Heart left ventricle (tissue), 16 donors: ENCODE measurements at regions not wholly inside any gene's neighbourhood (a gene's known extent, or its start where the extent isn't known, plus 50 kb on each side); places are given as distances from the start of the nearest gene placed in this dataset.
"Not testable (repeated sequence)": the region's sequence is repeated elsewhere in the genome, so short reads cannot be mapped to it uniquely, and the experiment has no call there.

Experiments used
- ATAC-seq, 4 donors: fragments of 200-7000 bp; cut with Tn5 transposase; one replicate each; pipeline ENCODE4 v1.9.1; 2020 to 2022; ENCODE audit warnings: moderate library complexity in 4 of 4, mild to moderate bottlenecking in 3 of 4, moderate number of reproducible peaks in 1 of 4
- DNase-seq, 5 donors: peaks; one replicate each; pipeline ENCODE4 v3.0.0-alpha.2; 2020
- H3K27ac ChIP-seq, 12 donors: fragments of 200-600 bp; sonication (generic) in 4 of 12; one replicate each; pipeline versions ENCODE4 v1.5.0 to v1.8.0; 2016 to 2022; ENCODE audit warnings: mild to moderate bottlenecking in 2 of 12
- H3K27me3 ChIP-seq, 9 donors: fragments of 200-600 bp; sonication (generic) in 2 of 9; one replicate each; pipeline versions ENCODE4 v1.5.1 to v1.8.0; 2016 to 2022; ENCODE audit warnings: mild to moderate bottlenecking in 3 of 9
- H3K36me3 ChIP-seq, 9 donors: fragments of 200-600 bp; sonication (generic) in 2 of 9; one replicate each; pipeline versions ENCODE4 v1.5.0 to v1.8.0; 2018 to 2022; ENCODE audit warnings: mild to moderate bottlenecking in 2 of 9
- H3K4me1 ChIP-seq, 12 donors: fragments of 200-600 bp; sonication (generic) in 4 of 12; one replicate each; pipeline versions ENCODE4 v1.5.0 to v1.8.0; 2016 to 2022; ENCODE audit warnings: mild to moderate bottlenecking in 3 of 12
- H3K4me3 ChIP-seq, 12 donors: fragments of 200-600 bp; sonication (generic) in 4 of 12; one replicate each; pipeline versions ENCODE4 v1.5.0 to v1.8.0; 2017 to 2022; ENCODE audit warnings: mild to moderate bottlenecking in 9 of 12, moderate library complexity in 4 of 12
- H3K9me3 ChIP-seq, 12 donors: fragments of 200-600 bp; sonication (generic) in 4 of 12; one replicate each; pipeline versions ENCODE4 v1.5.0 to v1.8.0; 2016 to 2022; ENCODE audit warnings: mild to moderate bottlenecking in 1 of 12
- CTCF ChIP-seq, 12 donors: fragments of 200-600 bp; sonication (generic) in 4 of 12; IDR thresholded peaks; one replicate each; pipeline versions ENCODE4 v1.5.0 to v1.8.0; 2018 to 2022; ENCODE audit warnings: antibody characterized with exemption in 12 of 12, mild to moderate bottlenecking in 5 of 12
- POLR2A ChIP-seq, 2 donors: fragments of 450-650 bp; IDR thresholded peaks; one replicate each; pipeline ENCODE4 v1.6.1; 2017; ENCODE audit warnings: antibody characterized with exemption in 2 of 2, mild to moderate bottlenecking in 2 of 2, moderate library complexity in 2 of 2
- WGBS, 4 donors: extraction: QIAGEN DNeasy Blood & Tissue Kit in 2 of 4; methylation state at CpG; one replicate each; pipeline versions ENCODE4 v1.1.5 to v1.1.7; 2013 to 2018; 5-methylcytosine and 5-hydroxymethylcytosine counted together
- intact Hi-C, 10 donors: fragments of 100-400 bp; cut with DNase I; formaldehyde crosslinking; loops; one replicate each; pipeline versions ENCODE4 v1.11.1 to v1.14.2; 2022
- donor health status: ischemic (EF 13 %, LVEDD 7.1; RV severe dilation, severe dysfunction).
- donor health status: healthy with polysubstance abuse.
- donor health status: DM: no; HTN: yes; CAD: no.
- donor health status: DM: no; HTN: no; CAD: no.
- donor health status: ischemic (EF 25% LVEDD 6.9; RV normal size, moderate dysfunction).
- donor health status: ischemic (EF 25% LVEDD 5.7; RV mildly dilated, moderate dysfunction).
- donor health status: healthy.
- donor health status: DM: yes; HTN: yes; CAD: no.
- donor health status: ischemic (EF 35%, LVEDD 5.7; RV mildly dilated, moderate dysfunction).
- donor health status: nonischemic (EF 11% LVEDD 7.7; RV severe dilation, severe dysfunction).
- donor health status: DM: yes; HTN: yes; CAD: no.
- donor health status: PGD.
- donor health status: ischemic (EF 29% LVEDD 5.4; RV normal size, mild dysfunction).
- donor health status: nonischemic (EF 23%, LVEDD 6.1; RV moderate dilation, normal function).

GRCh38 chr3:101913168-101913567, 63.9 kb downstream of the NFKBIZ start:
- intact Hi-C loops = no loop called here
- DNase-seq = no peak
- no peak for ATAC-seq
- no peak for TF ChIP-seq POLR2A (IDR thresholded peaks at IDR 0.05)
- TF ChIP-seq CTCF (IDR thresholded peaks at IDR 0.05) = no peak
- H3K27ac ChIP-seq = no peak overlapping the region
- H3K4me1 ChIP-seq = no peaks in the 10 kb centered on the region
- H3K36me3 ChIP-seq = no peaks in the 10 kb centered on the region
- WGBS, 4 donors = 84 to 96% (median 90%) methylated on average over 2 of the region's 2 CpGs
- no peaks in the 10 kb centered on the region for H3K27me3 ChIP-seq
- no peak overlapping the region for H3K4me3 ChIP-seq
- no peaks in the 10 kb centered on the region for H3K9me3 ChIP-seq

GRCh38 chr3:101917761-101918160, 68.4 kb downstream of the NFKBIZ start:
- 93 to 96% (median 95%) methylated on average over 2 of the region's 2 CpGs for WGBS, 4 donors

GRCh38 chr3:101922151-101922725, 72.9 kb downstream of the NFKBIZ start:
- intact Hi-C loops = loop anchor here in 1 of 10 donors (10.0 kb wide), 1 partner anchor 57 kb away; no protein-coding TSS in a partner anchor
- H3K4me3 ChIP-seq, H3K27me3 ChIP-seq, ATAC-seq, H3K36me3 ChIP-seq, H3K4me1 ChIP-seq, H3K27ac ChIP-seq, DNase-seq: not testable (repeated sequence)
- H3K9me3 ChIP-seq = peaks cover 0 to 11% (median 0%) of the 10 kb centered on the region in 12 donors
- WGBS, 4 donors = 90 to 96% (median 93%) methylated on average over 3 of the region's 3 CpGs

More at GRCh38 chr3:101917761-101918160, 68.4 kb downstream of the NFKBIZ start:
- H3K4me3 ChIP-seq, DNase-seq, ATAC-seq, H3K36me3 ChIP-seq, intact Hi-C loops, H3K27me3 ChIP-seq, H3K27ac ChIP-seq, H3K4me1 ChIP-seq: not testable (repeated sequence)
- H3K9me3 ChIP-seq = peaks cover 0 to 11% (median 0%) of the 10 kb centered on the region in 12 donors

- WGBS, 4 donors = 98 to 100% (median 99%) methylated on average over 1 to 2 of the region's 2 CpGs
- not testable (repeated sequence) for H3K36me3 ChIP-seq, H3K9me3 ChIP-seq, H3K4me1 ChIP-seq, H3K27ac ChIP-seq, ATAC-seq, H3K27me3 ChIP-seq, DNase-seq, H3K4me3 ChIP-seq
- intact Hi-C loops = loop anchor here in 1 of 10 donors (10.0 kb wide), 1 partner anchor 60 kb away; no protein-coding TSS in a partner anchor
Observed at GRCh38 chr3:101924621-101925020, 75.3 kb downstream of the NFKBIZ start.

DNA sequence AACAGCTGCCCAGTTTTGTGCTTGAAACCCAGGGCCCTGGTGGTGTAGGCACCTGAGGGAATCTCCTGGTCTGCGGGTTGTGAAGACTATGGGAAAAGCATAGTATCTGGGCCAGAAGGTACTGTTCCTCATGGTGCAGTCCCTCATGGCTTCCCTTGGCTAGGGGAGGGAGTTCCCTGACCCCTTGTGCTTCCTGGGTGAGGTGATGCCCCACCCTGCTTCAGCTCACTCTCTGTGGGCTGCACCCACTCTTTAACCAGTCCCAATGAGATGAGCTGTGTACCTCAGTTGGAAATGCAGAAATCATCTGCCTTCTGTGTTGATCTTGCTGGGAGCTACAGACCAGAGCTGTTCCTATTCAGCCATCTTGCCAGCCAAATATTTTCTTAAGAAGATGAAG, 75.8 kb downstream of the NFKBIZ start:
- intact Hi-C loops = loop anchor here in 1 of 10 donors (10.0 kb wide), 1 partner anchor 60 kb away; no protein-coding TSS in a partner anchor
- WGBS, 4 donors = 100% methylated on average over 1 of the region's 1 CpG
- DNase-seq, H3K27ac ChIP-seq, H3K4me1 ChIP-seq, H3K36me3 ChIP-seq, ATAC-seq, H3K4me3 ChIP-seq, H3K9me3 ChIP-seq, H3K27me3 ChIP-seq: not testable (repeated sequence)

- intact Hi-C loops = loop anchor here in 1 of 10 donors (10.0 kb wide), 1 partner anchor 61 kb away; no protein-coding TSS in a partner anchor
- H3K27me3 ChIP-seq = no peaks in the 10 kb centered on the region
- TF ChIP-seq CTCF (IDR thresholded peaks at IDR 0.05) = no peak
- no peak for TF ChIP-seq POLR2A (IDR thresholded peaks at IDR 0.05)
- no peak for DNase-seq
- no peak overlapping the region for H3K4me3 ChIP-seq
- no peaks in the 10 kb centered on the region for H3K36me3 ChIP-seq
- ATAC-seq = no peak
- 76 to 86% (median 82%) methylated on average over 2 of the region's 2 CpGs for WGBS, 4 donors
- H3K4me1 ChIP-seq = peaks cover 0 to 7% (median 0%) of the 10 kb centered on the region in 12 donors
- no peak overlapping the region for H3K27ac ChIP-seq
- no peaks in the 10 kb centered on the region for H3K9me3 ChIP-seq
Observed at GRCh38 chr3:101925564-101925963, 76.2 kb downstream of the NFKBIZ start.
